HG02642 (cell line): ENCODE measurements at regions not wholly inside any gene's neighbourhood (a gene's known extent, or its start where the extent isn't known, plus 50 kb on each side); places are given as distances from the start of the nearest gene placed in this dataset.
A peak's percentile ranks its signal among the peaks of the same experiment; 100 is the strongest.

Experiments used
- ATAC-seq: cut with Tn5 transposase; IDR thresholded peaks from one replicate; pipeline ENCODE4 v1.9.1; 2021; ENCODE audit warnings: mild to moderate bottlenecking; ENCODE audit not compliant: unreplicated experiment, poor library complexity

DNA sequence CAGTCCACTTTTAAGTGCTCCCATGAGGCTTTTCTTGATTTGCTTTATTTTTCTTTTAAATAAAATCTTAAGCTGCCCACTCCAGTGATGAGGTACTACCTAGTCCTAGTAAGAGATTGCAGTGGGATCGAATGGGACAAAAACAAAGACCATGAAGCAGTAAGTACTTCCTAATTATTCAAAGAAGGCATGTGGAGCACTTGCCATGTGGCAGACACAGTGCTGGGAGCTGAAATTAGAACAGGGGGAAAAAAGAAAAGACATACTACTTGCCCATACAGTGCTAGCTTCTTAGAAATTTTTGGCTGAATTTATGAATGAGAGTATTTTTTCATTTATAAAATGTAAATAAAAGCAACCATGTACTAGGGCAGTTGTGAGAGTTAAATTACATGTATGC is 239.9 kb upstream of the TNC start:
- ATAC-seq = no peak

DNA sequence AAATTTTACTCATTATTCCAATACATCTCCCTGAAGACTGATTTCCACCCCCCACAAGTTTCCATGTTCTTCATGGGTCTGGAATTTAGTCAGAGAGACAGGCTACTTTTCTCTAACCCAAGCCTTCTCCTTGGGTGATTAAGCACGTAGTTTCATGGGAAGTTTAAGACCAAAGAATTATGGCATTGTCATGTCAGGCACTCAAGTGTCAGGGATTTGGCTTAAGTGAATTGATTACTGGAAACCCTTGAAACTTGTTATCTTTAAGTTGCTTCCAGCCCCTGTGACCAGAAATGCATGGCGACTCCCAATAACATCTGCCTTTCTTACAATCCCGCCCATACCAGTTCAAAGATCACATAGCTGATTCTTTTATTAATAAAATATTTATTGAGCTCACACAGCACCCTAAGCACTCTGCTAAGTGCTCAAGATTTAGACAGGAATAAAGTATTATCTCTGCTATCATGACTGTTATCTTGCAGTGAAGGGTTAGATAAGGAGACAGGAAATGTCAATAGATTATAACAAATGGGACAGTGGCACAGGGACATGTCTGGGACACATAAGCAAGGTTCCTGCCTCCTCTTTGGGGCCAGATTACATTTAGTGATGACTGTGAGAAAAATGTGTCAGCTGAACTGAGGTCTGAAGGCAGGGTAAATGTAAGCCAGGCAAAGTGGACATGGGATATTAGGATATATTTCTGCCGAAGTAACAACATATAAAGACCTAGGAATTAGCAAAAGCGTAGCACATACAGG is 241.2 kb upstream of the TNC start:
- no peak for ATAC-seq

DNA sequence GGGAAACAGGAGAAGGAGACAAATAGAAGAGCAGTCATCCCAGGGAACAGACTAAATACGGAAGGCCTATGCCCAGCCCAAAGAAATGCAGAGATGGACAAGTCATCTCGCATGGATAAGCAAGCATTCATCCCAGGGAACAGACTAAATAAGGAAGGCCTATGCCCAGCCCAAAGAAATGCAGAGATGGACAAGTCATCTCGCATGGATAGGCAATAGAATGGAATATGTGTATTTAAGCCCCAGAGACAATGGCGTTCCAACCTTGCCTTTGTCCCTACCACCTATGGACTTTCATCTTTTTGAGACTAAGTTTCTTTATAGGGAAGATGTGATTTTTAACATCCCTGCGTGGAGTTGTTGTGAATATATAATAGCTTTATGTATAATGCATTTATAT is 242.2 kb upstream of the TNC start:
- no peak for ATAC-seq

DNA sequence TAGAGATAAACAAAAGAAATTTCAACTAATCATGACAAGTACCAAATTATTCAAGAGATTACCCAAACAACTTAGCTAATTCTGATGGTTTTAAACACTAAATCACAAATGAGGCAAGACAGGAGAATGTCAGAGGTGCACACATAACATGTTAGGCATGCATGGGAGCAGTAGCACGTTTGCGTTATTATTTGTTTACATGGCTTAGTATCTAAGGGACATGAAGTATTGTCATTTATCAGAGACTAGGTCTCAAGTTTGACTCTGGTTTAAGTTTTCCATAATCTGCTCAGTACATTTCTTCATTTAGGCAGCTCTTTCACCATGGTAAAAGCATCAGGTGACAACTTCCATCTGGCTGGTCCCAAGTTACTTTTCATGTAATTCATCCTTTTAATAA is 244.1 kb upstream of the TNC start:
- no peak for ATAC-seq

DNA sequence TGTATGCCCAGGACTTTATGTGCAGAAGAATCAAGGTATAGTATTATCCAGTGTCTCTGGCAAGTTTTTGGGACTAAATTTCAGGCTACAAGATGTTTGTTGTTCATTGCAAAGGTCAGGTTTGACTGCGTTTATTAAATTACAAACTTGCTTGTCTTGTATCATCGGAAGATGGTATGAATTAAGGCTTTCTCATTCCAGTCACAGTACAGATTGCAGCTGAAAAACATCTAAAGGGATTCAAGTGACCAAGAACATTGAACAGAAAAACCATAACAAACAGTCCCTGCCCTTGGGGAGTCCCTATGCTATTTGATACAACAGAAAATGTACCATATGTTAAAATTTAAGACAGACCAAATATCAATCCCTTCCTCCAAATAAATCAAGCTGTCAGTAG is 244.7 kb upstream of the TNC start:
- no peak for ATAC-seq

DNA sequence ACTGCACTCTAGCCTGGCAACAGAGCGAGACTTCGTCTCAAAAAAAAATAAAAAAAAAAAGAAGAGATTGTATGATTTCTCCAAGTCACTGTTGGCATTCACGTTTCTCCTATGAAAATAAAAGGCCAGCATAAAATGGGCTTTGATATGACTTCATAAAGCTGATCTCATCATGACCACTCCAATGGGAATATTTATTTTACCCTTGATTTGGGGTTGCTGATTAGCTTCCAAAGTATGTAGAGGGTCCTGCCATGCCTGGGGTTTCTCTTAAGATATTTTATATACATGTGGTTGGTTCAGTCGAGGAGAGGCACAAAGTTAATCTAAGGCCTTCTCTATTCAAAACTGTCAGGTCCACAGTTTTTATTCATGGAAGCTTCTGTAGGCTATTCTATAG is 247.0 kb upstream of the TNC start:
- ATAC-seq = no peak

DNA sequence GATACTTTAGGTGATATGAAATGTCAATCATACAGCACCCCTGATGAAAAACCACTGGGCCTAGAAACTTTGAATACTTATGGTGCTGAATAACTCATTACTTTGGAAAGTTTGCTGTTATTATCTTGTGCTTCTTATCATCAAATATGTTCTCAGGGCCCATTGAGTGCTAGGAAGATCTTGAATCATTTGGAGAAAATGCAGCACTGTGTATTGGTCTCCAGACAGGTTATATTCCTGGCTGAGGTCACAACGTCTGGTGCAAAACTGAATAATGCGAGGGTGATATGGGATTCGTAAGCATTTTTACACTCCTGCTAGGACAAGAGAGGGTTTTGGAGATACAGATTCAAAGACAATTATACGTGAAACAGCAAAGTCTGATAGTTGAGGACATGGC is 249.4 kb upstream of the TNC start:
- ATAC-seq = no peak

DNA sequence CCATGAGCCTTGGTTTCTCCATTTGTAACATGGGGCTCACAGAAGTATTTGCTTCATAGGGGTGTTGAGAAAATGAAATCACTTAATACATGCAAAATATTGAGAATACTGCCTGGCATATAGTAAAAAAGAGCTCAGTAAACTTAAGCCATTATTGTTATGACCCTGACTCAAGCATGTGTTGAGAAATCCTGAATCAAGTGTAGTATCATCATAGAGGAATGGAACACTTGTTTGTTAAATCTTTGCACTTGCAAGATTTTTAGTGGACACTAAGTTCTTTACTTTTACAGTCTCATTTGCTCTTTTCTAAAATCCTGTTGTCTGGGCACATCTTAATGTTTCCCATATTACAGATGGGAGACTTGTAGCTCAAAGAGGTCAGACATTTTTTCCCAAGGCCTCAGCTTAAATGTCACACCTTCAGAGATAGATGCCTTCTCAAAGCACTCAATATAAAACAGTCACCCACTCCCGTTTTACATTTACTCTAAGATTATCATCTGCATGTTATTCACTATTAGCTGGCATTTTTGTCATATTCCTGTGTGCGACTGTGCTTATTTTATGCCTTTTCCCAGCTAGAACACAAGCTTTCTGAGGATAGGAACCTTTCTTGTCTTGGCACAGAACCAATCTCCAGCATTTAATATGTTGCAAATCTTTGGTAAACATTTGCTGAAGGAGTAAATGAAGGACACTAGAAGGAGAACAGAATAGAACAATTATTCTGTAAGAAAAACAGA is 250.0 kb upstream of the TNC start:
- ATAC-seq = no peak

DNA sequence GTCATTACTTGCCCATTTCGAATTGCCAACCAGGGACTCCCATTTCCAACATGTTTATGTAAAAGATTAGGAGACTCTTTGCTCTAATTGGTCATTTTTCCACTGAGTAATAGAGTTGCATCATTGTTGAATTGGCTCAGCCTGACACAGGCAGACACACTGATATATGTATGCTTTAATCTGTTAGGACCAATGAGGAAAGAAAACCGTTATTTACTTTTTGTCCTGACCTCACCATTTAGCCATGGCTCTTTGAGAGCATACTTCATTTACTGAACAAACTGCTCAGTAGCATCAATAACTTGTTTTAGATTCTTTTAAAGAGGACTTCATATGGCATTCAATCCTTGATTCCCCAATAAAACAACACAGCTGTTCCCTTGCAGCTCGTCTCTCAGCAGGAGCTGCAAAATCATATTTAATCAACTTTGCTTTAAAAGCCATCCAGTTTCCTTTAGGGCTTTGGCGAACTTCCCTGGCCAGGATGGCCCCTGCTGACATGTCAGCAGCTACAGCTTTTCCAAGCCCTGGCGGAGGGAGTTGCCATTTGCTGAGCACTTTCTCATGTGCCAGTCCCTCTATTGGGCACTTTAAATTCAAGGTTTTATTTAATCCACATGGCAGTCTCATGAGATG is 251.5 kb upstream of the TNC start:
- ATAC-seq = no peak

DNA sequence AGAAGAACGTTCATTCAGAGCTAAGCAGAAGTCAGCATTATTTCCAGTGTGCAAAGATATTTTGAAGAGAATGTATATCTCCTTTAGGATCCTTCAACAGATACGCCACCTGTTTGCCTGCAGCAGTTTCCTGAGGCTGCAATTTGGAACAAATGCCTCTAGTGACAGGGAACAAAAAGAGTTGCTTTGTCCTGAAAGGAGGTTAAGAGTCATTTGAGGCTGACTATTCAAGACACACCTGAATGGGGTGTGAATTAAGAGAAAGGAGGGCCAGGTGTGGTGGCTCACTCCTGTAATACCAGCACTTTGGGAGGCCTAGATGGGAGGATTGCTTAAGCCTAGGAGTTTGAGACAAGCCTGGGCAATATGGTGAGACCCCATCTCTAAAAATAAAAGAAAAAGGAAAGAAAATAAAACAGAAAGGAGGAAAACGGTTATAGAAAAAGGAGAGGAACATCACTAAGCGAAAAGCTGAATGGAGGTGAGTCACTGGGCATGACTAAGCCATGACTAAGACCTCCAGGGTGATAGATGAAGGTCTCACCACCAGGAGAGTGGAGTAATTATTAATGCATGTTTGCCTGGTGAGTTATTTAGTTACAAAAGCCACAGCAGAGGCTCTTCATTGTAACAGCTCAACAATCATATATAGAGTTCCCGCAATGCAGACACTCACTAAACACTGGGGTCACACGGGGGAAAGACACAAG is 255.2 kb upstream of the TNC start:
- peak; percentile 91 for ATAC-seq

DNA sequence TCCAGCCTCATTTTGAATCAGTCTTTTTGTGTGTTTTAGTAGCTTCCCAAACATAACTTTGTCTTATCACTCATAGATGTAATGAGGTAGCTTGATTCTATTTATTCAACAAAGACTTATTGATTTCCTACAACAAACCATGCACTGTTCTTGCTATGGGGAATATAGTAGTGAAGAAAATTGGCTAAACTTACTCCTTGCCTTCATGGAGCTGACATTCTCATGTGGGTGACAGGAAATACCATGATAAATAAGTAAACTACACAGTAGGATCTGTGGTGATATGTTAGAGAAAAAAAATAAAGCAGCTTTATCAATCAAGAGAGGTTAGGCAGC is 255.7 kb upstream of the TNC start:
- ATAC-seq = no peak

DNA sequence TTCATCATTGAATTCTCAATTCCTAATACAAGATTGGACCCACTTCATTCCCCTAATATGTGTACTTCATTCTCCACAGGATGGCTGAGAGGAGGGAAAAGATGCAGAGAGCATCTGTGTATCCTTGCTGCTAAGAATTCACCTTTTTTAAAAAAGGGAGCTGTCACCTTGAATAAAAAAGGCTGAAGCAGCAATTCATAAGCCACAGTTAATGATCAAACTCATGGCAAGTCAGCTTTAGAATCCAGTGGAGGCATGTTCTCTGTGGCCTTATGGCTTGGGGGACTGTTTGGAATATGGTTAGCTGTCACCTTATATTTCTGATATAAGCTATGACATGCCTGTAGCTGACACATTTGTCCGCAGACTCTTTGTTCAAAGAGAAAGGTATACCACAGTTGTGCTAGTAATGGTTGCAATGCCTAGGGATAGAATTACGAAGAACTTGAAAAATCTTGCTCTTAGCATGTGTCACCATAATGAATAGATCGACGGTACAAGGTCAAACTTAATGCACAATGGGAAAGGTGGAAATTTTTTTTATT is 256.8 kb upstream of the TNC start:
- no peak for ATAC-seq

DNA sequence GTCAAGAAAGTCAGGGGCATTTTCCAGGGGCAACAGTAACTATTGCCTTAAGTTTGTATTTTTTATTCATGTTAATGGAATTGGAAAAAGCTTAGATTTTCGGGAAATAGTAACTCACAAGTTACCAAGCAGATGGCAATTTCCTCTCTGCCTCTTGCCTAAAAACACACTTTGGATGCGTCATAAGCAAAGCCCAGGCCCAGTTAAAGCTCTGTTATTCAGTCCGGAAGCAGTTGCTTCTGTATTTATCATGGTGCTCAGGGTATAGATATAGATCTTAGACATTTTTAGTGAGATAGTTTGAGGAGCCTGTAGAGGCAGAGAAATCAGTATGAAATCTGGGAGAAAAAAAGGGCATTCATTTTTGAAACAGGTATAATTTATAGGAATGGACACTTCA is 260.3 kb upstream of the TNC start:
- no peak for ATAC-seq

DNA sequence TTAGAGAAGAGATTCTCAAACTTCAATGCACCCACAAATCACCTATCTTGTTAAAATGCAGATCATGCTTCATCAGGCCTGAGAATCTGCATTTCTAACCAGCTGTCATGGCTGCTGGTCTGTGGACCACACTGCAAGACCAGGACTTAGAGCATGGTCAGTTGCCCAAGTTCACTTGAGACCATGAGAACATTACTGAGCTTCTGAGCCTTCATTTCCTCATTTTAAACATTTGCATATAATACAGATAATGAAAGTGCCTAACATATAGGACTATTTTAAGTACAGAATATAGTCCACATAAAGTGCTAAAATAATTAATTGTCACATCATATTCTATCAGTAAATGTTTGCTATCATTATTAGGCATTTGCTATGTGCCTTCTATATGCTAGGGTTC is 260.8 kb upstream of the TNC start:
- ATAC-seq = no peak

DNA sequence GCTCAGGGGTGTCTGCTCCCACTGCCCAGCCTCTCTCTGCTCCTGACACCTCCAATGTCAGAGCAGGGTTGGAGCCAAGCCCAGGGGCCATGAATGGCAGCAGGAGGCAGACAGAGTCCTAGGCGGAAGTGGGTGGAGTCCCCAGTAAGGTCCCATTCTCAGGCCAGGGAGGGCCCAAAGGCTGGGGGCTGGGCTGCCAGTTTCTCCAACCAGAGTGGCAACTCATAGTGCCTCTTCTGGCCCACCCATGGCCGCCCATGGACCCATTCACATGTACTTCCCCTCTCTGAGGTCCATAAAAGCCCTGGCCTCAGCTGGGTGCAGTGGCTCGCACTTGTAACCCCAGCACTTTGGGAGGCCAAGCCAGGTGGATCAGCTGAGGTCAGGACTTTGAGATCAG is 261.8 kb upstream of the TNC start:
- ATAC-seq = no peak

DNA sequence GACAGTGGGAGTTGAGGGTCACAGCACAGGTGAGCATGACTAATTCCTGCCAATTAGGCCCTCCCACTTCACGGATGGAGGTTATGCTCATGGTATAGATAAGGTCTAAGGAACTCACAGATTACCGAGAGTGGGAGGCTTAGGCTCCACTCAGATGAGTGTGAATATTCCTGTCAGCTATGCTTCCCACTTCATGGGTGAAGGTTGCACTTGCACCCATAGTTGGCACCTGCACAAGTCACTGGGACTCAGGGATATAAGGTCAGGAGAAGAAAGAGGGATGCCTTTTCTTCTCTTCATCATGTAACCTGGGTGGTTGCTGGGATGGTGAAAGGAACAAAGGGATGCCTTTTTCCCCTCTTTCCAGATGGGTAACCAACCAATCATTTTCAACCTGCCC is 264.9 kb upstream of the TNC start:
- ATAC-seq = no peak

DNA sequence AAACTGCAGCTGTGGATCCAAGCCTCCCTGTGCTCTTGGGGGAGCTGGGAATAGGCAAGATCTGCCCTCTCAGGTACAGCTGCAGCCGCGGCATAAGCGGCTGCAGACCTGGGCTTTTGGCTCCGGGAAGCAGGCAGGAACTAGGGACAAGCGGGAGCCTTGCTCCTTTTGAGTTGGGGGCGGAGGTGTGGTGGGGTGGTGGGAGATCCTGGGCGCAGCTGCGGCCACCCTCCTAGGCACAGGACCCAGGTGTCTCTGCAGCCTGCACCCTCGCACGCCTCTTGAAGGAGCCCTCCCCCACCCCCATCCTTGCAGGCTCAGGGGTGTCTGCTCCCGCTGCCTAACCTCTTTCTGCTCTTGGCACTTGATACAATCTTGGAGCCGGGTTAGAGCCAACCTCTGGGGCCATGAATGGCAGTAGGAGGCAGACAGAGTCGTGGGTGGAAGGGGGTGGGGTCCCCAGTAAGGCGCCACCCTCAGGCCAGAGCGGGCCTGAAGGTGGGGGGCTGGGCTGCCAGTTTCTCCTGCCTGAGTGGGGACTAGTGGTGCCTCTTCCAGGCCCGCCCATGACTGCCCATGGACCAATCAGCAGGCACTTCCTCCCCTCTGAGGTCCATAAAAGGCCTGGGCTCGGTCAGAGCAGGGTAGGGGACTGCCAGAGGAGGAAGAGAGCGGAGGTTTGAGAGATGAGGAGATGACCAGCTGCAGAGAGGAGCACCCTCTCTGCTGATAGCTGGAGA is 267.6 kb upstream of the TNC start:
- ATAC-seq = no peak

DNA sequence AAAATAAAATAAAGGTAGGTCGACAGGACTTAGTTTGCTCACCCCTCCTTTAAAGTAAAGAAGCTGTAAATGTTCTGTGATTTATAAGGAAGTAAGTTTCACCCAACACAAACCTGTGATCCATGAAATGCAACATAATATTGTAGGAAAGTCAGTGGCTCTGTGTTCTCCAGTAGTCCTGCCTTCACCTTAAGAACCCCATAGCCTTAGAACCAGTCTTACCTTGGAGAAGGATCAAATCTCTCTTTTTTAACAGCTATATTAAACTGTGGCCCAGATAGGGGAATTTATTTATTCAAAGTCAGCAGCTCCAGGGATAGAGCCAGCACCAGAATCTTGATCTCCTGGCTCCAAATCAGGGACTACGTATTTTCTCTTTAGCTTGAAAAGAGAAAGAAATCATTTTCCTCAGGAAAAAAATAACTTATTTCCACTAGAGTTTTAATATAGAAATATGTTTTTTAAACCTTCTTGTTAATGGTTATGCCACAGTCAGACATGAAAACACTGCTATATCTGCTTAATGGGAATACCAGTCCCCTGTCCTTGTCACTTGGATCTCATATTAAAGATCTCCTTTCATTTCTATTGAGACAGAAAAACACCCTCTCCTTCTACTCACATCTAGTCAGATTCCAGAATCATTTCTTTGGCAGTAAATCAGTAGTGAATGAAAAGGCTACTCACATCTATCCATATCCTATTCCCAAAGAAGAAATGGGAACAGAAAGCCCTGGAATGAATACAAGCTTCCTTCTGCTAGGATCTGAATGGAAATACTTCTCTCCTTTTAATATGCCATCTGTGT is 269.2 kb upstream of the TNC start:
- ATAC-seq = no peak

DNA sequence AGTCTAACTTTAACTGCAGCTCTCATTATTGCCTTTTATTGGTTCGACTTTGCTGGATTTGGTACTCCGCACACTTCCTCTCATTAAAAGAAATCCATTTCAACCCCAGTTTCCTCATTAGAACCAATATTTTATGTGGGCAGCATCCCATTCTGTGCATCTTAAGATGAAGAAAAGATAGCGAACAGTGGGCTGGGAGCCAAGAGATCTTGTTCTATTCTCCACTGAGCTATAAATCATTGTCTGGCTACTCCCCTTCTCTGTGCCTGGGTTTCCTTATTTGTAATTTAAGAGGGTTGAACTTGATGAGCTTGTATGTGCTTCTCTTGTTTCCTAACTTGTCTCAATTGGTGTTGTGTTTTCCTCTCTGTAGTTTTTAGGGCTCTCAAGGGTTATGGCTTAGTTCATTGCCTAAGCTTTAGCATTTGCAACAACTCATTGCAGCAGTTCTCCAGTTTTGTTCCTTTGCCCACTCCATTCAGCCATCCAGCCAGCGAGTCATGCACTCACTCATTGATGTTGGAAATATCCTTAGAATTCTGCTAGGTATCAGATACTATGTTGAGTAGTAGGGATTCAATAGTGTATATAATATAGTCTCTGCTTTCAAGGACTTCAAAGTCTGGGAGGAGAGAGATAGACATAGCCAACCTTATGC is 273.3 kb upstream of the TNC start:
- ATAC-seq = no peak
